ENCODE measurements at regions not wholly inside any gene's neighbourhood (a gene's known extent, or its start where the extent isn't known, plus 50 kb on each side); places are given as distances from the start of the nearest gene placed in this dataset.

- no peak for TF ChIP-seq EZH2 (IDR thresholded peaks at IDR 0.05; ENCODE audit: insufficient read depth, poor library complexity, severe bottlenecking)
- TF ChIP-seq EZH2phosphoT487 (IDR thresholded peaks at IDR 0.05; ENCODE audit: insufficient read depth, low read depth) = no peak
Observed at GRCh38 chr2:71749671-71750101, 296.3 kb downstream of the DYSF start.

All from GM23248 (cell line).